ENCODE measurements at regions not wholly inside any gene's neighbourhood (a gene's known extent, or its start where the extent isn't known, plus 50 kb on each side); places are given as distances from the start of the nearest gene placed in this dataset.

- no peak for TF ChIP-seq POLR2A (IDR thresholded peaks at IDR 0.05)
- TF ChIP-seq CTCF (IDR thresholded peaks at IDR 0.05) = no peak
- no peak for TF ChIP-seq POLR2AphosphoS5 (IDR thresholded peaks at IDR 0.05)
- TF ChIP-seq EP300 (IDR thresholded peaks at IDR 0.05) = no peak
Measured at GRCh38 chr4:106529348-106530023, 160.9 kb upstream of the GIMD1 start.
